ENCODE measurements at regions not wholly inside any gene's neighbourhood (a gene's known extent, or its start where the extent isn't known, plus 50 kb on each side); places are given as distances from the start of the nearest gene placed in this dataset.
A peak's percentile ranks its signal among the peaks of the same experiment; 100 is the strongest.

GRCh38 chr6:149202952-149203351, 114.6 kb upstream of the TAB2 start:
- no peaks in the 10 kb centered on the region for H3K9me3 ChIP-seq (ENCODE audit: low read depth, low read length)
- H3K79me2 ChIP-seq (ENCODE audit: insufficient read depth, low read length), result no peaks in the 10 kb centered on the region
- no peaks in the 10 kb centered on the region for H3K4me1 ChIP-seq (ENCODE audit: insufficient read depth, low read length)
- H3K27me3 ChIP-seq (ENCODE audit: insufficient read depth, low read length), result no peaks in the 10 kb centered on the region
- H3K4me3 ChIP-seq (ENCODE audit: insufficient read depth, low read length), result no peak overlapping the region
- DNase-seq (ENCODE audit: insufficient read length, low spot score, missing footprints), result no peak
- no peak overlapping the region for H3K4me2 ChIP-seq (ENCODE audit: insufficient read depth, low read length)
- H3K27ac ChIP-seq (ENCODE audit: low read depth, low read length), result no peak overlapping the region
- no peak for TF ChIP-seq CTCF (IDR thresholded peaks at IDR 0.05; ENCODE audit: extremely low read depth, low read depth, low read length)
- no peaks in the 10 kb centered on the region for H4K20me1 ChIP-seq (ENCODE audit: insufficient read depth, low read length)
- H3K36me3 ChIP-seq (ENCODE audit: insufficient read depth, low read length), result no peaks in the 10 kb centered on the region
- H2AFZ ChIP-seq (ENCODE audit: low read length), result no peak overlapping the region

GRCh38 chr6:149203509-149203908, 114.0 kb upstream of the TAB2 start:
- H3K36me3 ChIP-seq (ENCODE audit: insufficient read depth, low read length), result no peaks in the 10 kb centered on the region
- H3K4me2 ChIP-seq (ENCODE audit: insufficient read depth, low read length), result no peak overlapping the region
- H3K9me3 ChIP-seq (ENCODE audit: low read depth, low read length), result no peaks in the 10 kb centered on the region
- no peak overlapping the region for H3K4me3 ChIP-seq (ENCODE audit: insufficient read depth, low read length)
- no peaks in the 10 kb centered on the region for H4K20me1 ChIP-seq (ENCODE audit: insufficient read depth, low read length)
- no peak overlapping the region for H3K27ac ChIP-seq (ENCODE audit: low read depth, low read length)
- no peaks in the 10 kb centered on the region for H3K27me3 ChIP-seq (ENCODE audit: insufficient read depth, low read length)
- no peak for TF ChIP-seq CTCF (IDR thresholded peaks at IDR 0.05; ENCODE audit: extremely low read depth, low read depth, low read length)
- no peaks in the 10 kb centered on the region for H3K79me2 ChIP-seq (ENCODE audit: insufficient read depth, low read length)
- no peak for DNase-seq (ENCODE audit: insufficient read length, low spot score, missing footprints)
- no peak overlapping the region for H2AFZ ChIP-seq (ENCODE audit: low read length)
- H3K4me1 ChIP-seq (ENCODE audit: insufficient read depth, low read length), result no peaks in the 10 kb centered on the region

- H3K79me2 ChIP-seq (ENCODE audit: insufficient read depth, low read length), result no peaks in the 10 kb centered on the region
- DNase-seq (ENCODE audit: insufficient read length, low spot score, missing footprints), result no peak
- no peak overlapping the region for H3K4me3 ChIP-seq (ENCODE audit: insufficient read depth, low read length)
- no peaks in the 10 kb centered on the region for H4K20me1 ChIP-seq (ENCODE audit: insufficient read depth, low read length)
- peaks cover 25% of the 10 kb centered on the region for H3K4me1 ChIP-seq (ENCODE audit: insufficient read depth, low read length)
- H3K36me3 ChIP-seq (ENCODE audit: insufficient read depth, low read length), result no peaks in the 10 kb centered on the region
- H3K9me3 ChIP-seq (ENCODE audit: low read depth, low read length), result no peaks in the 10 kb centered on the region
- TF ChIP-seq CTCF (IDR thresholded peaks at IDR 0.05; ENCODE audit: extremely low read depth, low read depth, low read length), result no peak
- H3K27me3 ChIP-seq (ENCODE audit: insufficient read depth, low read length), result no peaks in the 10 kb centered on the region
- no peak overlapping the region for H3K4me2 ChIP-seq (ENCODE audit: insufficient read depth, low read length)
- H3K27ac ChIP-seq (ENCODE audit: low read depth, low read length), result no peak overlapping the region
- no peak overlapping the region for H2AFZ ChIP-seq (ENCODE audit: low read length)
Observed at GRCh38 chr6:149208134-149208601, 109.3 kb upstream of the TAB2 start.

GRCh38 chr6:149209871-149210775, 107.4 kb upstream of the TAB2 start:
- Histone ChIP-seq H3K36me3 (ENCODE audit: insufficient read depth, low read length) (no peaks in the 10 kb centered on the region), H3K27ac (ENCODE audit: low read depth, low read length) (no peak overlapping the region), H3K4me2 (ENCODE audit: insufficient read depth, low read length) (no peak overlapping the region), H3K9me3 (ENCODE audit: low read depth, low read length) (no peaks in the 10 kb centered on the region), H3K27me3 (ENCODE audit: insufficient read depth, low read length) (no peaks in the 10 kb centered on the region), H2AFZ (ENCODE audit: low read length) (peak overlapping the region; percentile 57), H4K20me1 (ENCODE audit: insufficient read depth, low read length) (no peaks in the 10 kb centered on the region), H3K4me1 (ENCODE audit: insufficient read depth, low read length) (peaks cover 33% of the 10 kb centered on the region), H3K79me2 (ENCODE audit: insufficient read depth, low read length) (no peaks in the 10 kb centered on the region), H3K4me3 (ENCODE audit: insufficient read depth, low read length) (no peak overlapping the region)
- no peak for TF ChIP-seq CTCF (IDR thresholded peaks at IDR 0.05; ENCODE audit: extremely low read depth, low read depth, low read length)
- DNase-seq (ENCODE audit: insufficient read length, low spot score, missing footprints), result peak; percentile 80

All from osteoblast (primary cell).